Stomach (tissue), 4 donors: ENCODE measurements at regions not wholly inside any gene's neighbourhood (a gene's known extent, or its start where the extent isn't known, plus 50 kb on each side); places are given as distances from the start of the nearest gene placed in this dataset.

Experiments
- EP300 ChIP-seq: sonication (generic); formaldehyde crosslinking; IDR thresholded peaks from one replicate; pipeline ENCODE4 v1.6.1; 2017; ENCODE audit warnings: antibody characterized with exemption
- POLR2A ChIP-seq, 4 donors: fragments of 450-650 bp; IDR thresholded peaks; one replicate each; pipeline ENCODE4 v1.6.1; 2016; ENCODE audit warnings: antibody characterized with exemption in 4 of 4, control low read depth in 2 of 4, mild to moderate bottlenecking in 1 of 4, moderate library complexity in 1 of 4
- POLR2AphosphoS5 ChIP-seq, 3 donors: sonication (generic); formaldehyde crosslinking; IDR thresholded peaks; one replicate each; pipeline ENCODE4 v1.6.1; 2016; ENCODE audit warnings: antibody characterized with exemption in 3 of 3
- TF ChIP-seq, protein P1 (sequence below), 7 experiments: fragments of 450-650 bp in 4 of 7; fragments of 200-600 bp in 3 of 7; sonication (generic) in 3 of 7; IDR thresholded peaks; one replicate each; pipeline ENCODE4 v1.5.1; 2016 to 2019; ENCODE audit warnings: antibody characterized with exemption in 7 of 7, control low read depth in 2 of 7, mild to moderate bottlenecking in 1 of 7

DNA sequence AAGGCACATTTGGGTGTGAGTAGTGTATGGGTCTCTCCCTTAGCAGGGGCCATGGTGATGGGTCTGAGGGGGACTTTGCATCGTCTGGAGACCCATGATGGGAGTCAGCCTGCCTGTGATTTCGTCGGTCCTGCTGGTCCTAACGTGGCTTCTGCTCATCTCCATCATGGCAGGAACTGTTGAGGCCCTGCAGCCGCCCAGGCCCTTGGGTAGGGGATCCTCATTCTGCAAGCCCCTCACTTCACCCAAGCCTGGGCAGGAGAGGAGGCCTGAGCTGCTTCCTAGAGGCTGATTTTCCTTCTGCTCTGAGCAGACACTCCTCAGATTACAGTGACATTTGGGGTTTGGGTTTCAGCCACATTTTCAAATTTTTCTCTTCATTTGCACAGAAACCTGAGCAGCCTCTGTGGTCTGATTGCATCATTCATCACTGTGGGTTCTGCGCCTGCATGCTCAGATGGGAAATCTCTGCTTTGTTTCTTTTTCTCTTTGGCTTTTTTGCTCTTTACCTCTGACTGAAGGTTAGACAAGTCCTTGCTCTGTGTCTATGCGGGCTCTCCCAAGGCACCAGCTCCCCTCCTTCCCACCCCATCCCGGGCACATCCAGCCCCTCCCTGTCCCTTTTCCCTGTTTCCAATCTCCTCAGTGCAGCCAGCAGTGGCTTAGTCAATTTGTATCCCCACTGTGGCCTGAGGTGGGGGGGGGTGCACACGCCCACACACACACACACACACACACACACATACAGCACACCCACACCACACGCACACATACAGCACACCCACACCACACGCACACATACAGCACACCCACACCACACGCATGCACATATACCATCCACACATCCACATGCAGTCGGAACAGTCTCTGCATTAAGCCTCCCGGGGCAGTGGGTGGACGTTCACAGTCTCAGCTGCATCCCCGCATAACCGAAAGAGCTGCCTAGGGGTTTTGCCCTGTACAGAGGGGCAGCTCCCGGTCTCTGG is 305.4 kb upstream of the HS6ST1 start:
- no peak for TF ChIP-seq POLR2A (IDR thresholded peaks at IDR 0.05)
- TF ChIP-seq, protein P1, sequence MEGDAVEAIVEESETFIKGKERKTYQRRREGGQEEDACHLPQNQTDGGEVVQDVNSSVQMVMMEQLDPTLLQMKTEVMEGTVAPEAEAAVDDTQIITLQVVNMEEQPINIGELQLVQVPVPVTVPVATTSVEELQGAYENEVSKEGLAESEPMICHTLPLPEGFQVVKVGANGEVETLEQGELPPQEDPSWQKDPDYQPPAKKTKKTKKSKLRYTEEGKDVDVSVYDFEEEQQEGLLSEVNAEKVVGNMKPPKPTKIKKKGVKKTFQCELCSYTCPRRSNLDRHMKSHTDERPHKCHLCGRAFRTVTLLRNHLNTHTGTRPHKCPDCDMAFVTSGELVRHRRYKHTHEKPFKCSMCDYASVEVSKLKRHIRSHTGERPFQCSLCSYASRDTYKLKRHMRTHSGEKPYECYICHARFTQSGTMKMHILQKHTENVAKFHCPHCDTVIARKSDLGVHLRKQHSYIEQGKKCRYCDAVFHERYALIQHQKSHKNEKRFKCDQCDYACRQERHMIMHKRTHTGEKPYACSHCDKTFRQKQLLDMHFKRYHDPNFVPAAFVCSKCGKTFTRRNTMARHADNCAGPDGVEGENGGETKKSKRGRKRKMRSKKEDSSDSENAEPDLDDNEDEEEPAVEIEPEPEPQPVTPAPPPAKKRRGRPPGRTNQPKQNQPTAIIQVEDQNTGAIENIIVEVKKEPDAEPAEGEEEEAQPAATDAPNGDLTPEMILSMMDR (IDR thresholded peaks at IDR 0.05), result no peak
- no peak for TF ChIP-seq EP300
- no peak for TF ChIP-seq POLR2AphosphoS5 (IDR thresholded peaks at IDR 0.05)
